GM18519 (cell line): ENCODE measurements at regions not wholly inside any gene's neighbourhood (a gene's known extent, or its start where the extent isn't known, plus 50 kb on each side); places are given as distances from the start of the nearest gene placed in this dataset.

Experiments used
- ATAC-seq: cut with Tn5 transposase; IDR thresholded peaks from one replicate; pipeline ENCODE4 v1.9.1; 2021; ENCODE audit warnings: mild to moderate bottlenecking, moderate library complexity; ENCODE audit not compliant: unreplicated experiment, low FRiP score

DNA sequence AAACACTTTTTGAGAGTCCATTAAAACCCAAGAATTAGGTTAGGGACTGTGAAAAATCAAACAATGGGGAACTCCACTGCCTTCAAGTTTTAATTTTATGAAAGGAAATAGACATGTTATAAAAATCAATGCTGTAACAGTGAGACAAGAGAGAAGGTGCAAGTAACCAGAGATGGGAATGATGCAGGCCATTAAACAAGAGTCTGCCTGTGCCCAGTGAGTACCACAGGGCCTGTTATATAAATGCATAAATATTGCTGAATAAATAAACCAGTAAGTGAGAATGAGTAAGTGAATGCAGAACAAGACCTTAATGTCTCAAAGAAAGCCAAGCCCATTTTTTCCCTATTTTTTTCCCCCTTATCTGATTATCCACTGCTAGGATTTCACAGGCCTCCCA is 53.3 kb upstream of the BMP2K start:
- no peak for ATAC-seq
